ENCODE measurements at regions not wholly inside any gene's neighbourhood (a gene's known extent, or its start where the extent isn't known, plus 50 kb on each side); places are given as distances from the start of the nearest gene placed in this dataset.
A peak's percentile ranks its signal among the peaks of the same experiment; 100 is the strongest.

- dilution Hi-C loops (cut with MboI; ENCODE audit: extremely low pct_ligation_motif_present, low sequenced_read_pairs), result no loop called here
- H2AFZ ChIP-seq (ENCODE audit: low read depth, low read length), result peak overlapping the region; percentile 74
Measured at GRCh38 chr11:128181088-128181480, 406.3 kb downstream of the ETS1 start.

GRCh38 chr11:128180441-128181087 is 406.8 kb downstream of the ETS1 start:
- Histone ChIP-seq H3K36me3 (ENCODE audit: control insufficient read depth in 2 of 2, extremely low read depth in 1 of 2, insufficient read depth in 2 of 2, low read length in 2 of 2) (no peaks in the 10 kb centered on the region), H2AFZ (ENCODE audit: low read depth, low read length) (peak overlapping the region; percentile 74), H3K27me3 (ENCODE audit: control insufficient read depth in 2 of 2, insufficient read depth in 2 of 2, low read length in 2 of 2) (no peaks in the 10 kb centered on the region), H3K9me1 (replicated peaks; ENCODE audit: control insufficient read depth, extremely low read depth, insufficient read depth, low read length) (no peaks in the 10 kb centered on the region), H3K4me3 (replicated peaks in 1 of 3; ENCODE audit: insufficient read depth in 1 of 3, low read depth in 1 of 3, low read length in 3 of 3) (no peak overlapping the region), H4K20me1 (replicated peaks; ENCODE audit: control insufficient read depth, extremely low read depth, insufficient read depth, low read length) (no peaks in the 10 kb centered on the region), H3K4me2 (ENCODE audit: insufficient read depth, low read length) (peak overlapping the region; percentile 44), H3K9me3 (replicated peaks; ENCODE audit: control insufficient read depth, insufficient read depth, low read length) (no peaks in the 10 kb centered on the region), H3K79me2 (ENCODE audit: control insufficient read depth, insufficient read depth, low read length) (no peaks in the 10 kb centered on the region), H3K9ac (replicated peaks; ENCODE audit: extremely low read depth, insufficient read depth, low read length) (peak overlapping the region; percentile 54), H3K27ac (ENCODE audit: insufficient read depth, low read depth, low read length) (peak overlapping the region; percentile 97), H3K4me1 (ENCODE audit: control insufficient read depth, extremely low read depth, insufficient read depth, low read length) (peaks cover 19% of the 10 kb centered on the region)
- dilution Hi-C loops (cut with MboI; ENCODE audit: extremely low pct_ligation_motif_present, low sequenced_read_pairs) (no loop called here), intact Hi-C loops (cut with micrococcal nuclease) (loop anchor here (1.0 to 5.0 kb wide), 6 partner anchors 28 to 656 kb away; no protein-coding TSS in a partner anchor)
- ChIA-PET CTCF (interaction anchor here (0.6 to 3.4 kb wide), 8 partner anchors 9 to 1607 kb away, joined by 3 to 18 read pairs (median 5); no protein-coding TSS in a partner anchor), POLR2A (no interaction called here)
- FAIRE-seq, result peak; percentile 97
- TF ChIP-seq EZH2 (IDR thresholded peaks at IDR 0.05; ENCODE audit: borderline replicate concordance, low read depth, low read length, severe bottlenecking), result no peak
- TF ChIP-seq POLR2AphosphoS5 (IDR thresholded peaks at IDR 0.05; ENCODE audit: insufficient read depth, low read depth, low read length), result peak; percentile 91
- no peak for TF ChIP-seq MAX (IDR thresholded peaks at IDR 0.05; ENCODE audit: insufficient read depth, insufficient read length)
- no peak for TF ChIP-seq MYC (IDR thresholded peaks at IDR 0.05; ENCODE audit: low read depth, low read length)
- peak; percentile 95 for TF ChIP-seq FOS (IDR thresholded peaks at IDR 0.05; ENCODE audit: borderline replicate concordance, insufficient read depth, low read length)
- TF ChIP-seq POLR2A (IDR thresholded peaks at IDR 0.05; ENCODE audit: low read depth, low read length), result no peak
- TF ChIP-seq GATA2 (IDR thresholded peaks at IDR 0.05; ENCODE audit: insufficient read depth, insufficient read length, low read depth, low read length), result peak; percentile 75
- TF ChIP-seq CTCF (IDR thresholded peaks at IDR 0.05; ENCODE audit: extremely low read depth in 1 of 2, insufficient read depth in 1 of 2, low read depth in 1 of 2, low read length in 2 of 2), result no peak
- peak; percentile 97 for TF ChIP-seq JUN (IDR thresholded peaks at IDR 0.05; ENCODE audit: borderline replicate concordance, insufficient read depth, insufficient read length, low read depth)
- peak; percentile 93 for DNase-seq (ENCODE audit: low read depth, low spot score)
- TSS peak; percentile 82 for BruUV-seq (replicated peaks)

More at GRCh38 chr11:128181088-128181480, 406.3 kb downstream of the ETS1 start:
- TF ChIP-seq MAX (IDR thresholded peaks at IDR 0.05; ENCODE audit: insufficient read depth, insufficient read length), result no peak
- H3K79me2 ChIP-seq (ENCODE audit: control insufficient read depth, insufficient read depth, low read length), result no peaks in the 10 kb centered on the region
- TSS peak; percentile 21 for BruUV-seq (replicated peaks)
- no peaks in the 10 kb centered on the region for H3K9me1 ChIP-seq (replicated peaks; ENCODE audit: control insufficient read depth, extremely low read depth, insufficient read depth, low read length)
- POLR2A ChIA-PET, result no interaction called here
- peak overlapping the region; percentile 54 for H3K9ac ChIP-seq (replicated peaks; ENCODE audit: extremely low read depth, insufficient read depth, low read length)
- peaks cover 19% of the 10 kb centered on the region for H3K4me1 ChIP-seq (ENCODE audit: control insufficient read depth, extremely low read depth, insufficient read depth, low read length)
- no peaks in the 10 kb centered on the region for H3K36me3 ChIP-seq (ENCODE audit: control insufficient read depth in 2 of 2, extremely low read depth in 1 of 2, insufficient read depth in 2 of 2, low read length in 2 of 2)
- no peaks in the 10 kb centered on the region for H3K9me3 ChIP-seq (replicated peaks; ENCODE audit: control insufficient read depth, insufficient read depth, low read length)
- no peak for DNase-seq (ENCODE audit: low read depth, low spot score)
- intact Hi-C loops (cut with micrococcal nuclease), result loop anchor here (2.0 to 5.0 kb wide), 2 partner anchors 450 to 526 kb away; no protein-coding TSS in a partner anchor
- no peak overlapping the region for H3K4me3 ChIP-seq (replicated peaks in 1 of 3; ENCODE audit: insufficient read depth in 1 of 3, low read depth in 1 of 3, low read length in 3 of 3)
- H3K27ac ChIP-seq (ENCODE audit: insufficient read depth, low read depth, low read length), result peak overlapping the region; percentile 97
- peak overlapping the region; percentile 44 for H3K4me2 ChIP-seq (ENCODE audit: insufficient read depth, low read length)
- FAIRE-seq, result no peak
- CTCF ChIA-PET, result interaction anchor here (0.9 to 3.4 kb wide), 5 partner anchors 10 to 451 kb away, joined by 3 to 18 read pairs (median 8); no protein-coding TSS in a partner anchor
- no peaks in the 10 kb centered on the region for H3K27me3 ChIP-seq (ENCODE audit: control insufficient read depth in 2 of 2, insufficient read depth in 2 of 2, low read length in 2 of 2)
- no peaks in the 10 kb centered on the region for H4K20me1 ChIP-seq (replicated peaks; ENCODE audit: control insufficient read depth, extremely low read depth, insufficient read depth, low read length)

All from endothelial cell of umbilical vein (primary cell).